ENCODE measurements at regions not wholly inside any gene's neighbourhood (a gene's known extent, or its start where the extent isn't known, plus 50 kb on each side); places are given as distances from the start of the nearest gene placed in this dataset.

- TF ChIP-seq, protein P1, sequence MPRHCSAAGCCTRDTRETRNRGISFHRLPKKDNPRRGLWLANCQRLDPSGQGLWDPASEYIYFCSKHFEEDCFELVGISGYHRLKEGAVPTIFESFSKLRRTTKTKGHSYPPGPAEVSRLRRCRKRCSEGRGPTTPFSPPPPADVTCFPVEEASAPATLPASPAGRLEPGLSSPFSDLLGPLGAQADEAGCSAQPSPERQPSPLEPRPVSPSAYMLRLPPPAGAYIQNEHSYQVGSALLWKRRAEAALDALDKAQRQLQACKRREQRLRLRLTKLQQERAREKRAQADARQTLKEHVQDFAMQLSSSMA (CRISPR knock-in tag; IDR thresholded peaks at IDR 0.05), result no peak
- TF ChIP-seq ZNF670 (CRISPR knock-in tag; IDR thresholded peaks at IDR 0.05; ENCODE audit: borderline replicate concordance) (no peak), BCL6 (CRISPR knock-in tag; IDR thresholded peaks at IDR 0.05) (peak; percentile 96), NBN (conservative IDR thresholded peaks at IDR 0.05) (no peak), SUZ12 (IDR thresholded peaks at IDR 0.05; ENCODE audit: low read depth, low read length) (no peak), ZNF746 (CRISPR knock-in tag; IDR thresholded peaks at IDR 0.05) (peak; percentile 84; the same call in 1 of the 2 replicates), CREM (IDR thresholded peaks at IDR 0.05) (peak; percentile 80; the same call in 1 of the 2 replicates), CREM (CRISPR knock-in tag; IDR thresholded peaks at IDR 0.05) (no peak), YEATS2 (CRISPR knock-in tag; IDR thresholded peaks at IDR 0.05; ENCODE audit: borderline replicate concordance) (peak; percentile 44; the same call in 1 of the 2 replicates), HHEX (CRISPR knock-in tag; IDR thresholded peaks at IDR 0.05) (peak; percentile 92), ZNF530 (CRISPR knock-in tag; IDR thresholded peaks at IDR 0.05; ENCODE audit: low read depth) (no peak), ZNF317 (CRISPR knock-in tag; IDR thresholded peaks at IDR 0.05) (peak; percentile 46; the same call in 1 of the 2 replicates), HDAC1 (CRISPR knock-in tag; IDR thresholded peaks at IDR 0.05) (peak; percentile 85; the same call in 1 of the 2 replicates), FOXJ3 (CRISPR knock-in tag; IDR thresholded peaks at IDR 0.05; ENCODE audit: borderline replicate concordance) (peak; percentile 87), THRA (CRISPR knock-in tag; IDR thresholded peaks at IDR 0.05; ENCODE audit: borderline replicate concordance) (peak; percentile 92), ZBTB20 (CRISPR knock-in tag; IDR thresholded peaks at IDR 0.05; ENCODE audit: borderline replicate concordance, low read depth) (peak; percentile 59; the same call in 1 of the 2 replicates), ZNF691 (CRISPR knock-in tag; IDR thresholded peaks at IDR 0.05; ENCODE audit: borderline replicate concordance, low read depth) (peak; percentile 78; the same call in 1 of the 2 replicates), ZNF674 (CRISPR knock-in tag; IDR thresholded peaks at IDR 0.05; ENCODE audit: low read depth) (no peak), ZFP82 (CRISPR knock-in tag; IDR thresholded peaks at IDR 0.05; ENCODE audit: borderline replicate concordance) (no peak), ERF (CRISPR knock-in tag; IDR thresholded peaks at IDR 0.05) (peak; percentile 99), IRF9 (CRISPR knock-in tag; IDR thresholded peaks at IDR 0.05; ENCODE audit: borderline replicate concordance) (peak; percentile 66; the same call in 1 of the 2 replicates), GPN1 (CRISPR knock-in tag; IDR thresholded peaks at IDR 0.05; ENCODE audit: borderline replicate concordance) (no peak), NAIF1 (CRISPR knock-in tag; IDR thresholded peaks at IDR 0.05; ENCODE audit: borderline replicate concordance) (no peak), MTA1 (CRISPR knock-in tag; IDR thresholded peaks at IDR 0.05; ENCODE audit: borderline replicate concordance) (0 out of 2 replicates have a peak, but pooled peaks have one; percentile 53)
- TF ChIP-seq, protein P2, sequence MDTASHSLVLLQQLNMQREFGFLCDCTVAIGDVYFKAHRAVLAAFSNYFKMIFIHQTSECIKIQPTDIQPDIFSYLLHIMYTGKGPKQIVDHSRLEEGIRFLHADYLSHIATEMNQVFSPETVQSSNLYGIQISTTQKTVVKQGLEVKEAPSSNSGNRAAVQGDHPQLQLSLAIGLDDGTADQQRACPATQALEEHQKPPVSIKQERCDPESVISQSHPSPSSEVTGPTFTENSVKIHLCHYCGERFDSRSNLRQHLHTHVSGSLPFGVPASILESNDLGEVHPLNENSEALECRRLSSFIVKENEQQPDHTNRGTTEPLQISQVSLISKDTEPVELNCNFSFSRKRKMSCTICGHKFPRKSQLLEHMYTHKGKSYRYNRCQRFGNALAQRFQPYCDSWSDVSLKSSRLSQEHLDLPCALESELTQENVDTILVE (CRISPR knock-in tag; IDR thresholded peaks at IDR 0.05), result peak; percentile 81
These were observed 157.9 kb downstream of the ZNF664 start (continued) for GRCh38 chr12:124130691-124131591.
